Keratinocyte (primary cell): ENCODE measurements at regions not wholly inside any gene's neighbourhood (a gene's known extent, or its start where the extent isn't known, plus 50 kb on each side); places are given as distances from the start of the nearest gene placed in this dataset.

Experiments
- DNase-seq: peaks from one replicate; pipeline ENCODE4 v3.0.0-alpha.2; 2011; ENCODE audit warnings: low read depth, missing footprints, low spot score
- FAIRE-seq: peaks from 2 replicates; lab custom pipeline; 2011; peaks lifted over from hg19 to GRCh38; lab: Jason Lieb, UNC
- H2AFZ ChIP-seq: 2 replicates; pipeline ENCODE4 v1.6.0; 2012; ENCODE audit warnings: low read length, control low read depth, inconsistent platforms; ENCODE audit not compliant: control insufficient read depth
- H3K27ac ChIP-seq: 2 replicates; pipeline ENCODE4 v1.5.1; 2011; ENCODE audit warnings: low read length; ENCODE audit not compliant: control insufficient read depth, insufficient read depth
- H3K27me3 ChIP-seq: 3 replicates; pipeline ENCODE4 v1.6.0; 2011; ENCODE audit warnings: low read length; ENCODE audit not compliant: control insufficient read depth, insufficient read depth; ENCODE audit errors: extremely low read depth
- H3K36me3 ChIP-seq, 2 experiments: 2 replicates in 1 of 2; 3 replicates in 1 of 2; pipeline ENCODE4 v1.5.1; 2011; ENCODE audit warnings: low read length in 2 of 2, mild to moderate bottlenecking in 1 of 2; ENCODE audit not compliant: control insufficient read depth in 2 of 2, insufficient read depth in 2 of 2; ENCODE audit errors: extremely low read depth in 1 of 2
- H3K4me1 ChIP-seq: 3 replicates; pipeline ENCODE4 v1.5.1; 2011; ENCODE audit warnings: low read length; ENCODE audit not compliant: control insufficient read depth, insufficient read depth; ENCODE audit errors: extremely low read depth
- H3K4me2 ChIP-seq: 3 replicates; pipeline ENCODE4 v1.6.0; 2011; ENCODE audit warnings: low read depth, low read length; ENCODE audit not compliant: control insufficient read depth, insufficient read depth; ENCODE audit errors: extremely low read depth
- H3K4me3 ChIP-seq, 3 experiments: fragments of 200-600 bp in 1 of 3; sonication (generic) in 1 of 3; 2 replicates in 2 of 3; 3 replicates in 1 of 3; pipeline ENCODE4 v1.5.1; 2011 to 2016; ENCODE audit warnings: low read length in 3 of 3, mild to moderate bottlenecking in 3 of 3, control low read depth in 2 of 3, inconsistent platforms in 1 of 3, low read depth in 1 of 3, mixed read lengths in 1 of 3, mixed run types in 1 of 3, moderate library complexity in 1 of 3; ENCODE audit not compliant: control insufficient read depth in 2 of 3, insufficient read depth in 2 of 3; ENCODE audit errors: extremely low read depth in 1 of 3
- H3K79me2 ChIP-seq: 2 replicates; pipeline ENCODE4 v1.6.0; 2012; ENCODE audit warnings: low read length; ENCODE audit not compliant: control insufficient read depth, insufficient read depth
- H3K9ac ChIP-seq: 3 replicates; pipeline ENCODE4 v1.6.0; 2011; ENCODE audit warnings: low read length; ENCODE audit not compliant: control insufficient read depth, insufficient read depth; ENCODE audit errors: extremely low read depth
- H3K9me1 ChIP-seq: 3 replicates; pipeline ENCODE4 v1.6.0; 2011; ENCODE audit warnings: low read length; ENCODE audit not compliant: control insufficient read depth, insufficient read depth; ENCODE audit errors: extremely low read depth
- H3K9me3 ChIP-seq: 2 replicates; pipeline ENCODE4 v1.5.1; 2012; ENCODE audit warnings: low read depth, low read length; ENCODE audit not compliant: control insufficient read depth
- H4K20me1 ChIP-seq: 3 replicates; pipeline ENCODE4 v1.6.0; 2011; ENCODE audit warnings: low read length; ENCODE audit not compliant: control insufficient read depth, insufficient read depth; ENCODE audit errors: extremely low read depth
- CTCF ChIP-seq, 3 experiments: IDR thresholded peaks in 1 of 3; conservative IDR thresholded peaks in 1 of 3; optimal IDR thresholded peaks in 1 of 3; 2 replicates in 2 of 3; 3 replicates in 1 of 3; pipeline versions ENCODE3 to v1.5.1; 2011; ENCODE audit warnings: low read length in 3 of 3, mild to moderate bottlenecking in 3 of 3, moderate library complexity in 2 of 3, control low read depth in 1 of 3, inconsistent platforms in 1 of 3; ENCODE audit not compliant: insufficient read depth in 2 of 3; ENCODE audit errors: extremely low read depth in 1 of 3
- EZH2 ChIP-seq: IDR thresholded peaks from one replicate; pipeline ENCODE4 v1.6.1; 2012; ENCODE audit warnings: inconsistent platforms, mild to moderate bottlenecking, low read length, moderate library complexity
- dilution Hi-C: fragments of 300-500 bp; cut with MboI; formaldehyde crosslinking; loops from one replicate; pipeline ENCODE4 v1.7.0; 2020; ENCODE audit warnings: low sequenced_read_pairs; ENCODE audit not compliant: extremely low pct_ligation_motif_present

- no peaks in the 10 kb centered on the region for H3K36me3 ChIP-seq
- H3K79me2 ChIP-seq, result no peaks in the 10 kb centered on the region
- H3K9me3 ChIP-seq, result no peaks in the 10 kb centered on the region
- DNase-seq, result no peak
- H4K20me1 ChIP-seq, result no peaks in the 10 kb centered on the region
- no peak overlapping the region for H3K4me2 ChIP-seq
- dilution Hi-C loops, result no loop called here
- H3K27ac ChIP-seq, result no peak overlapping the region
- H3K4me3 ChIP-seq, result no peak overlapping the region
- H3K9me1 ChIP-seq, result no peaks in the 10 kb centered on the region
- H2AFZ ChIP-seq, result no peak overlapping the region
- no peak for FAIRE-seq
- no peaks in the 10 kb centered on the region for H3K4me1 ChIP-seq
- TF ChIP-seq EZH2, result no peak
- no peak for TF ChIP-seq CTCF (optimal IDR thresholded peaks at IDR 0.05 in 1 of 3, IDR thresholded peaks at IDR 0.05 in 1 of 3, conservative IDR thresholded peaks at IDR 0.05 in 1 of 3; ENCODE audit: extremely low read depth in 1 of 3, insufficient read depth in 2 of 3, low read length in 3 of 3)
- H3K27me3 ChIP-seq, result peaks cover 27% of the 10 kb centered on the region
- no peak overlapping the region for H3K9ac ChIP-seq
Measured at GRCh38 chr7:128151635-128152034, 89.4 kb upstream of the LEP start.

GRCh38 chr7:128152721-128153120, 88.4 kb upstream of the LEP start:
- no peaks in the 10 kb centered on the region for H3K36me3 ChIP-seq
- H3K9ac ChIP-seq, result no peak overlapping the region
- H4K20me1 ChIP-seq, result no peaks in the 10 kb centered on the region
- H3K79me2 ChIP-seq, result no peaks in the 10 kb centered on the region
- no peak overlapping the region for H3K4me2 ChIP-seq
- FAIRE-seq (no peak), DNase-seq (no peak)
- H3K9me1 ChIP-seq, result no peaks in the 10 kb centered on the region
- dilution Hi-C loops, result no loop called here
- no peak overlapping the region for H2AFZ ChIP-seq
- H3K4me3 ChIP-seq, result no peak overlapping the region
- H3K27me3 ChIP-seq, result peaks cover 27% of the 10 kb centered on the region
- TF ChIP-seq CTCF (optimal IDR thresholded peaks at IDR 0.05 in 1 of 3, IDR thresholded peaks at IDR 0.05 in 1 of 3, conservative IDR thresholded peaks at IDR 0.05 in 1 of 3; ENCODE audit: extremely low read depth in 1 of 3, insufficient read depth in 2 of 3, low read length in 3 of 3), result no peak
- TF ChIP-seq EZH2, result no peak
- H3K9me3 ChIP-seq, result no peaks in the 10 kb centered on the region
- H3K27ac ChIP-seq, result no peak overlapping the region
- H3K4me1 ChIP-seq, result no peaks in the 10 kb centered on the region
